GM19238 (cell line): ENCODE measurements at regions not wholly inside any gene's neighbourhood (a gene's known extent, or its start where the extent isn't known, plus 50 kb on each side); places are given as distances from the start of the nearest gene placed in this dataset.

Experiments
- DNase-seq: peaks from one replicate; pipeline ENCODE4 v3.0.0; 2011; ENCODE audit warnings: low spot score; ENCODE audit not compliant: insufficient read length

DNA sequence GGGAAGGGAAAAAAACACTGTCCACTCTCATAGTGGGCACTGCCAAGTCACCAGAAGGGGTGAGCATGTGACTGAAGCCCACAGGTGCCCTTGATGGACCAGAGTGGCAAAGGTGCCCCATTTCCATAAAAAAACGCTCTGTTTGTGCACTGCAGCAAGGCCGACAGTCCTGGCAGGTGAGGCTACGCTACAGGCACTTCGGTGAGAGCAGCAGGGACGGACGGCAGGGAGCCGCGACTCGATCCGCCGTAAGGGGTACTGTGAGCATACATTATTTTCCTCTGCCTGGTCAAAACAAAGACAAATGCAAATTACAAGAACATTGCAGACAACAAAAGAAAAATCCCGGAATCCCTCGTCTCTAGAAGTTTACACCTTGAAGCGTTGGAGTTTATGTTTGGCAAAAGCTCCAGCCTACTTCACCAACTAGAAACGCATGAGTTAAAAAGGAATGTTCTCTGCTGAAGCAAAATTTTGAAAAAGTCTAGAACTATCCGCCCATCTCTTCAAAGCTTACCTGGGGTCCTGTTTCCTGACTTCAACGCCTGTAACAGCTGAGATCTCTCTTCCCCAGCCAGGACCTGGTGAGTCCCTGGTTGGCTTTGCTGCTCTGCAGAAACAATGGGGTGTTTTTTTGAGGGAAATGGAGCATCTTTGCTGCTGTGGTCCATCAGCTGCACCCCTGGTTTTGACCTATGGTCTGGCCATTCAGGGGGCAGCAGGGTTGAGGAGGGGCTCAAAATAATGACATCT is 52.9 kb upstream of the RFLNA start:
- DNase-seq: no peak

DNA sequence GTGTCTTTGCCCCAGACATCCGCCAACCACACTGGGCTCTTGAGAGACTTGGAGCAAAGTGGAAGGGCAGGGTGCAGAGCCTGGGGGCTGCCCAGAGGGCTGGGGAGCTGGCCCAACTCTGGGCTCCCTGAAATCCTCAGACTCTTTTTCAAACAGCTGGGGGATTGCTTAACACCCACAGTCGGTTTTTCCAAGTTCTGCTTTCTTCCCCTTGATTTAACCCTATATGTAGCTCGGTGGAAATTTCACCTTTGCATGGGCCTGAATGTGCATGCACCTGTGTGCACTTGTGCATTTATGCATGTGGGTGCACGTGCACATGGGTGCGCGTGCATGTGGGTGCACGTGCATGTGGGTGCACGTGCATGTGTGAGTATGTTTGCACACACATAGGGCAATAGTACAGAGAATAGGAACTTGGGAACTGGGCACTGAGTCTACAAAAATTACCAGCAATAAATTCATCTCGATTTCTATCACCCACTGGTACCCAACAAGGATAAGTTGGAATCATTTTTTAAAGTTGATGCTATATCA is 52.3 kb upstream of the RFLNA start:
- no peak for DNase-seq

DNA sequence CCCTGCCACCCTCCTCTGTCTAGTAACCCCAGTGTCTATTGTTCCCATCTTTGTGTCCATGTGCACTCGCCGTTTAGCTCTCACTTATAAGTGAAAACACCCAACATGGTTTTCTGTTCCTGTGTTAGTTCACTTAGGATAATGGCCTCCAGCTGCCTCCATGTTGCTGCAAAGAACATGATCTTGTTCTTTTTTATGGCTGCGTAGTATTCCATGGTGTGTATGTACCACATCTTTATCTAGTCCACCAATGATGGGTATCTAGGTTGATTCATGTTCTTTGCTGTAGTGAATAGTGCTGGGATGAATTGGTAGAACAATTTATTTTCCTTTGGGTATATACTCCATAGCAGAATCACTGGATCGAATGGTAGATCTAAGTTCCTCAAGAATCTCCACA is 51.0 kb upstream of the RFLNA start:
- no peak for DNase-seq
